ENCODE measurements at regions not wholly inside any gene's neighbourhood (a gene's known extent, or its start where the extent isn't known, plus 50 kb on each side); places are given as distances from the start of the nearest gene placed in this dataset.

DNA sequence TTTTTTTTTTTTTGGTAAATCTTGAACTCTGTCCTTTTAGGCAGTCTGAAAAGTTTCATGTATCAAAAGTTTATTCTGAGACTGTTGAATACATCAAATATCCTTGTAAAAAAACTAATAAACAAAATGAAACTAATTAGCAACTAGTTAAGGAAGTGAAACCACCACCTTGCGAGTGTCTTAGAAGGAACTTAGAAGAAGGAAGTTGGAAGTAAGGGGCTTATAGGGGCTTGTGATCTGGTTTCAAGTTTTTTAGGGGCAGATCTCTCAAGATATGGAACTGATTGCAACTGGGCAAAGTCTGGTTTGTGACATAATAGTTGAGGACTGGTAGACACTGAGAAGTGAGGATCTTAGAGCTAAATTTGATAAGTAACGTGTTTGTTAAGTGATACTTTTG is 748.8 kb downstream of the C12orf50 start:
- in situ Hi-C loops (cut with MboI; ENCODE audit: low sequenced_read_pairs, unreplicated experiment) = no loop called here
- no peak for DNase-seq (ENCODE audit: low spot score)
- TF ChIP-seq, protein P1, sequence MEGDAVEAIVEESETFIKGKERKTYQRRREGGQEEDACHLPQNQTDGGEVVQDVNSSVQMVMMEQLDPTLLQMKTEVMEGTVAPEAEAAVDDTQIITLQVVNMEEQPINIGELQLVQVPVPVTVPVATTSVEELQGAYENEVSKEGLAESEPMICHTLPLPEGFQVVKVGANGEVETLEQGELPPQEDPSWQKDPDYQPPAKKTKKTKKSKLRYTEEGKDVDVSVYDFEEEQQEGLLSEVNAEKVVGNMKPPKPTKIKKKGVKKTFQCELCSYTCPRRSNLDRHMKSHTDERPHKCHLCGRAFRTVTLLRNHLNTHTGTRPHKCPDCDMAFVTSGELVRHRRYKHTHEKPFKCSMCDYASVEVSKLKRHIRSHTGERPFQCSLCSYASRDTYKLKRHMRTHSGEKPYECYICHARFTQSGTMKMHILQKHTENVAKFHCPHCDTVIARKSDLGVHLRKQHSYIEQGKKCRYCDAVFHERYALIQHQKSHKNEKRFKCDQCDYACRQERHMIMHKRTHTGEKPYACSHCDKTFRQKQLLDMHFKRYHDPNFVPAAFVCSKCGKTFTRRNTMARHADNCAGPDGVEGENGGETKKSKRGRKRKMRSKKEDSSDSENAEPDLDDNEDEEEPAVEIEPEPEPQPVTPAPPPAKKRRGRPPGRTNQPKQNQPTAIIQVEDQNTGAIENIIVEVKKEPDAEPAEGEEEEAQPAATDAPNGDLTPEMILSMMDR (IDR thresholded peaks at IDR 0.05; ENCODE audit: borderline replicate concordance, control extremely low read depth, extremely low read depth, insufficient read depth, missing control alignments) = no peak

- in situ Hi-C loops (cut with MboI; ENCODE audit: low sequenced_read_pairs, unreplicated experiment) = no loop called here
- TF ChIP-seq, protein P1 (IDR thresholded peaks at IDR 0.05; ENCODE audit: borderline replicate concordance, control extremely low read depth, extremely low read depth, insufficient read depth, missing control alignments) = no peak
- DNase-seq (ENCODE audit: low spot score) = no peak
Observed at GRCh38 chr12:87274594-87275245, 754.5 kb downstream of the C12orf50 start.

- in situ Hi-C loops (cut with MboI; ENCODE audit: low sequenced_read_pairs, unreplicated experiment) = no loop called here
- TF ChIP-seq, protein P1 (IDR thresholded peaks at IDR 0.05; ENCODE audit: borderline replicate concordance, control extremely low read depth, extremely low read depth, insufficient read depth, missing control alignments) = no peak
- DNase-seq (ENCODE audit: low spot score) = no peak
Observed at GRCh38 chr12:87272851-87273250, 756.4 kb downstream of the C12orf50 start.

DNA sequence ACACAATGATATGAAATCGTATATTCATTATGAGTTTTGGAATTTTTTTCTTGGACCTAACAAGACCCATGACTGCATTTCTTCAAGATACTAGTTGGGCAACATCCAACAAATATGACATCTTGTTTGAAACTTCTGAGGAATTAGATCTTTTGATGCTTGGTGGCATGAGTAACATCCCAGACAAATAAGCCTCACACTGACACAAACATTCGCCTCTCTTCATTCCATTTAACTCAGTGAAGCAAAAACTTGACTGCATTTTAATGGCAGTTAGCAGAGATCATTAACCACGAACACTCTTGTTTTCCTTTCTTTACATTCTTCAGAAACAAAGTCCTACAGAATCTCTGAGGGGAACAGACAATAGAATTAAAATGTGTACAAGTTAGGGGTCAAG is 758.3 kb downstream of the C12orf50 start:
- TF ChIP-seq, protein P1 (IDR thresholded peaks at IDR 0.05; ENCODE audit: borderline replicate concordance, control extremely low read depth, extremely low read depth, insufficient read depth, missing control alignments) = no peak
- no peak for DNase-seq (ENCODE audit: low spot score)
- in situ Hi-C loops (cut with MboI; ENCODE audit: low sequenced_read_pairs, unreplicated experiment) = no loop called here

DNA sequence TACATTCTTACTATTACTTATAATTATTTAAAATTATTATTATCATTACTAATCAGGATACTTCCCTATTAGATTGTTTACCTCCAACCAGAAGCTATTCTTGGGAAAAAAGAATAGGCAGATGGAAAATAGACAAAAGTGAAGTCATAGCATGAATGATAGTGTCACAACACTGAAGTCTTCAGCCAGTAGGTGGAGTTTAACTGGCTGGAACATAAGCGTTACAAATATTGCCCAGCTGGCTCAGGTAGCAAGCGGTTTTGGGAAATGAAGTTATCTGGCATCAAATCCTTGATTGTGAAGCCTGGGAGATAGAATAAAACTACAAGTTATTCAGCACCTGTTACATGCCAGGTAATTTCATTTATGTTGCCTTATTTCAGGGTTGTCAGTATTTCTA is 762.9 kb downstream of the C12orf50 start:
- DNase-seq (ENCODE audit: low spot score) = no peak
- TF ChIP-seq, protein P1 (IDR thresholded peaks at IDR 0.05; ENCODE audit: borderline replicate concordance, control extremely low read depth, extremely low read depth, insufficient read depth, missing control alignments) = no peak
- in situ Hi-C loops (cut with MboI; ENCODE audit: low sequenced_read_pairs, unreplicated experiment) = no loop called here

DNA sequence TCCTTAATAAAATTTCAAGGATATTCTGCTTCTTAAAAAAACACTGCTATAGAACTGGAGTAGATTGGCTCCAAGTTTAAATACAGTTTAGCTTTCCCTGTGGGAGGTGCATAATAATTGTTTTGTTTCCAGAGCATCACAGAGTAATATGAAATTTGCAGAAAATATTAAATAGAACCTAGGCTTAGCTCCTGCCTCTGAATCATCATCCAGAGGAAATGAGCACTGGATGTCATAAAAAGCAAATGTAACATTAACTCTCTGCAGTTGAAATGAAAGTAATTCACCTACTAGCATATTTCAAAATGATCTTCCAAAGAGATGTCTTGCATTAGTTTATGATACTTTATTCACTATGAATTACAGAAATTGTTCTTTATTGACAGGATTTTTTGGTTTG is 769.8 kb downstream of the C12orf50 start:
- no peak for DNase-seq (ENCODE audit: low spot score)
- TF ChIP-seq, protein P1 (IDR thresholded peaks at IDR 0.05; ENCODE audit: borderline replicate concordance, control extremely low read depth, extremely low read depth, insufficient read depth, missing control alignments) = no peak
- in situ Hi-C loops (cut with MboI; ENCODE audit: low sequenced_read_pairs, unreplicated experiment) = no loop called here

All from GM13976 (cell line).